ENCODE measurements at regions not wholly inside any gene's neighbourhood (a gene's known extent, or its start where the extent isn't known, plus 50 kb on each side); places are given as distances from the start of the nearest gene placed in this dataset.

DNA sequence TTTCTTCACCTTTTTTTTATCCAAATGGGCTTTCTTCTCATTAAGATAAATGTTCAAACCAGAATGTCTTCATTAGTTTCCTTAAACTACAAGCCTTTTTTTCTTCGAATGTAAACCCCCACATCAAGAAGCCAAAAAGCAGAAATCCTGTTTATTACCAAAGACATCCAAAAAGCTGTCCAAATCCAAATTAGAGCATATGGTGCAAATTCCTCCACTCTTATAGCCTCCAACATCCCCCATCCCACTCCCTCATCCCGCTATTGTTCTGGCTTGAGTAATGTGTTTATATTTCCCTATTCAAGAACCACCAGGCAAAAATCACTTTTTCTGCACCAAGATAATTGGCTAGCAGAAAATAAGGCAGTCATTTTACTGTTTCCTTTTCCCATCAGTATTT lies 315.1 kb upstream of the ADGRL3 start:
- TF ChIP-seq, protein P1, sequence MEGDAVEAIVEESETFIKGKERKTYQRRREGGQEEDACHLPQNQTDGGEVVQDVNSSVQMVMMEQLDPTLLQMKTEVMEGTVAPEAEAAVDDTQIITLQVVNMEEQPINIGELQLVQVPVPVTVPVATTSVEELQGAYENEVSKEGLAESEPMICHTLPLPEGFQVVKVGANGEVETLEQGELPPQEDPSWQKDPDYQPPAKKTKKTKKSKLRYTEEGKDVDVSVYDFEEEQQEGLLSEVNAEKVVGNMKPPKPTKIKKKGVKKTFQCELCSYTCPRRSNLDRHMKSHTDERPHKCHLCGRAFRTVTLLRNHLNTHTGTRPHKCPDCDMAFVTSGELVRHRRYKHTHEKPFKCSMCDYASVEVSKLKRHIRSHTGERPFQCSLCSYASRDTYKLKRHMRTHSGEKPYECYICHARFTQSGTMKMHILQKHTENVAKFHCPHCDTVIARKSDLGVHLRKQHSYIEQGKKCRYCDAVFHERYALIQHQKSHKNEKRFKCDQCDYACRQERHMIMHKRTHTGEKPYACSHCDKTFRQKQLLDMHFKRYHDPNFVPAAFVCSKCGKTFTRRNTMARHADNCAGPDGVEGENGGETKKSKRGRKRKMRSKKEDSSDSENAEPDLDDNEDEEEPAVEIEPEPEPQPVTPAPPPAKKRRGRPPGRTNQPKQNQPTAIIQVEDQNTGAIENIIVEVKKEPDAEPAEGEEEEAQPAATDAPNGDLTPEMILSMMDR (conservative IDR thresholded peaks at IDR 0.05; ENCODE audit: low read depth in 2 of 2): no peak
- TF ChIP-seq EZH2 (IDR thresholded peaks at IDR 0.05; ENCODE audit: low read depth, unreplicated experiment) (no peak), CREB1 (CRISPR knock-in tag; IDR thresholded peaks at IDR 0.05; ENCODE audit: low read depth) (no peak), POLR2AphosphoS5 (IDR thresholded peaks at IDR 0.05; ENCODE audit: low read depth) (no peak)
